Amniotic stem cell (primary cell): ENCODE measurements at regions not wholly inside any gene's neighbourhood (a gene's known extent, or its start where the extent isn't known, plus 50 kb on each side); places are given as distances from the start of the nearest gene placed in this dataset.

Experiments used
- DNase-seq: peaks from one replicate; lab custom pipeline; 2025; lab: John Stamatoyannopoulos, UW

DNA sequence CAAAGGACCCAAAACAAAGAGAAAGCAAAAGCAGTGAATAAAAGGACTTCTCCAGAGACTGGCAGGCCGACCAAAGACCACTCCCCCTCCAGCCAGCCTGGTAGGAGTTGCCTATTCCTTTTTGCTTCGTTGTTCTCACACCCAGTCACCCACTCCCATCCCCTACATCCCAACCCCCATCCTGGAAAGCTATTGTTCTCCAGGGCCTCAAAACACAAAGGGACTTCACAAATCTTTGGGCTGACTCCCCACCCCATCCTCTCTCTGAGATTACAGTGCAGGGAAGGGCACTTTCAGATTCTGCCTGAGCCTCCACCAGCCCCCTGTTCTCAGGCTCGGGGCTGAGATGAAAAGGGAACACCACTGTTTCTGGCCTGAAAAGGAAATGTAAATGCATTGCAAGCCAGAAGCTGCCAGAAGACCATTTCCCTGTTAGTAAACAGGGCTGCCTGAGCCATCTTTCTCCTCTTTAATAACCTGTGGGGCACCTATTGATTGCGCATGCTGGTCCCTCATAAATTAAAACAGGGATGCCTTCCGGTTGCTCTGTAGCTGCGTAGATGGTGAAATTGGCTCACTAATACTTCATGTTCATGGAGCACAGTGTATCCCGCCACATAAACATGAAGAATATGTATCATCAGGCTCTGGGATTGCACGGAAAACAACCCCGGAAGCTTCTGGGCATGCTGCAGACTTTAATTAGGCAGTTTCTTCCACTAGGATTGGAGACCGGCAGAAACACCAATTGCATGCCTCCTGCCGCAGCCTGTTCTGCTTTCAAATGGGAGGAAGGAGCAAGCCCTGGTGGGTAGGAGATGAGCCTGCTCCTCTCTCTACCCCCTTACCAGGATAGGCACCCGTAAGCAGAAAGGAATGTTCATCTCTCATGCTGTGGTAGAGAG, 130.3 kb upstream of the FUT8 start:
- peak; percentile 53 for DNase-seq

DNA sequence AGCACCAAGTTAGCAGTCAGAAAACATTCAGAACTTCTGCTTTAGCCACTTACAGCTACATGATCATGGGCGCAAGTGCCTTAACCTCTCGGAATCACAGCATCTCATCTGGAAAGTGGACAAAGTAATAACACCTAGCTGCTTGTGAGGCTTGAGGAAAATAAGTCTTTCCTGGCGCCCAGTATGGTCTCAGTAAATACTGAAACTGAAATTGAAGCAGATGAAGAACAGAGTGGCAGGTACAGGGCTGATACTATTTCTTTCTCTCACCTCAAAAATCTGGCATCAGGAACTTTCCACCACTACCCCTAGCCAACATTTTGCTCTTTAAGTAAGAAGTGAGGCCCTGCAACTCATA, 129.7 kb upstream of the FUT8 start:
- DNase-seq = no peak

DNA sequence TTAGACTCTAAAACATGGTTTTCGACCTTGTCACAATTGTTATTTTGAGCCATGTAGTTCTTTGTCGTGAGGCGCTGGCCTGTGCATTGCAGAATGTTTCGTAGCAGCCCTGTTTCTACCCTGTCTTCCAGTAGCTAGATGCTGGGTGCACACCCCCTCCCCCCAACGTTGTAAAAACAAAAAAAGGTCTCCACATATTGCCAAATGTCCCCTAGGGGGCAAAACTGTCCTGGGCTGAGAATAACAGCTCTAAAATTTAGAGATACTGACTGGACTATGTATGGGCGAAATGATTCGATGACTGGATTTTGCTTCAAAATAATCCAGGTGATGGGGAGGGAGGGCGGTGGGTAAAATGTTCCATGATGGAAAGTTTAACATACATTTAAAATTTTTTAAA, 126.1 kb upstream of the FUT8 start:
- no peak for DNase-seq

DNA sequence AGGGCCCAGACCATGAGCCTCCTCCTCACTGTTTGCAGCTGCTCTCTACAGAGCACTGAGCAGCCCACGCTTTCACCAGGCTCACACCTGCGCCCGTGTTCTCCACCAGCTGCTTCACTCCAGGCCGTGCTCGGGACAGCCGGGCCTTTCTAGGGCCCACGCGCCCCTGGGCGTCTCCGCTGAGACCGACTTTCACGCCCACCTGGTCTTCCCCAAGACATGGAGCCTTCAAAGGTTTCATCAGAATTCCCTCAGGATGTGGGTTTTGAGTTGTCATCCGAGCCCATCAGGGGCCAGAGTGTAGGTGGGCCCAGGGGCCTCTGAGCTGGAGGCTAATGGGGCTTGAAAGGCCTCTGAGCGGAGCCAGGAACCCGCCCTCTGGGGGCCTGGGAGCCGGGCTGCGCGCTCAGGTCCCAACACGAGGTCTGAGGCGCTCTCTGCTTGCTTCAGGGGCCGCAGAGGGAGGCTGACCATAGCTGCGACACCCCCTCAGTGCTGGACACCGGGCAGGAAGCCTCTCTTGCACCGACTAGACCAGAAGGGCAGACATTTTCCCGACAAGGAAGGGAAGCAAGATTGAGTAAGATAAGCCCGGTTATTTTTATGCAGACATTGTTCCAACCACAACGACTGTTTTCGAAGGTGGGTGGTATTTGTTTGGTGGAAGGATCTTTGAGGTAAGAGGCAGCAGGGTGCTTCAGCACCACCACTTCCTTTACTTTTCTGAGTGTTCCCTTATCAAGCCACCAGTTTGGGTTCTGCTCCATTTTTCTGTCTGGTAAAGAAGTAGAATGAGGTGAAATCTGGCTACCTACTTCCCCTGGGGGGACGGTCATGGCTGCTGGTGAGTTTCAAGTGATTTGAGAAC, 125.0 kb upstream of the FUT8 start:
- DNase-seq = no peak

DNA sequence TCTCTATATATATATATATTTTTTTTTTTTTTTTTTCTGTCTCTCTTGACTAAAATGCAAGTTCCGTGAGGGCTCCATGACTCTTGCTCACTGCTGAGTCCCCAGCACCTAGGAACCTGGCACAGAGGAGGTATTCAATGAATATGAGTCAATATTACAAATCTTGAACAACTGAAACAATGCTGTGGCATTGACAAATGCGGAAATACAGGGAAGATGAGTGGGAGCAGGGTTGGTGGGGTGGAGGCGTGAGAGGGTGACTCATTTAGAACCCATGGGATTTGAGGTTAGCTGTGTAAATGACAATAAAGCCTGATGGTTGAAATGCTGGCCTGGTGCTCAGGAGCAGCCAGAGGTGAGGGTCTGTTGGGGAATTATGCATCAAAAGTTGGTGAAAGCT, 121.7 kb upstream of the FUT8 start:
- peak; percentile 54 for DNase-seq

DNA sequence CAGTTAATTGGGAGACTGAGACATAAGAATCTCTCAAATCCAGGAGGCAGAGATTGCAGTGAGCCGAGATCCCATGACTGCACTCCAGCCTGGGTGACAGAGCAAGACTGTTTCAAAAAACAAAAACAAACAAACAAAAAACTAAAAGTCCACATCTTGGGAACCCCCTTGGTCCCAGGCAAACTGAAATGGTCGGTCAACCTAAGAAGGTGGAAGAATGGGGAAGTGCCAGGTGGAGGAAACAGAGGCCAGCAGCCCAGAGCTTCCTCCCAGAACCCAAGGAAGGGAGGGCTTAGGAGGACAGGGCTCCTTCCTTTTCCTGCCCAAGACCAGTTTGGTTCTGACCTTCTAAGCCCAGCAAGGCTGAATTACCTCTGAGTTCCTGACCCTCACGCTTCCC, 121.0 kb upstream of the FUT8 start:
- DNase-seq = no peak

DNA sequence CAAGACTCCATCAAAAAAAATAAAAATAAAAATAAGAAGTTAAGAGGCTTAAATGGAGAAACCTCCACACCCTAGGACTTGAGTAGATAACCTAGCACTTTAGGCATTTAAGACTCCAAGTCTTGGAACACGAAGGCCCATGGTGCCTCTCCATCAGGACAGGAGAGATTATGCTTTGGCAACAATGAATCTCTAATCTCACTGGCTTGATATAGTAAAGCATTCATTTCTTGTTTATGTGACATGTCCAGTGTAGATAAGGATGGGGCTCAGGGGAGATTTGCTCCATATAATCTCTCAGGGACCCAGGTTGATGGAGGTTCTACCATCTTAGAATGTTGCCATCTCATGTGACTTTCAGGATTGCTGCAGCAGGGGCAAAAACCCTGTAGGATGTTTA, 117.7 kb upstream of the FUT8 start:
- no peak for DNase-seq

DNA sequence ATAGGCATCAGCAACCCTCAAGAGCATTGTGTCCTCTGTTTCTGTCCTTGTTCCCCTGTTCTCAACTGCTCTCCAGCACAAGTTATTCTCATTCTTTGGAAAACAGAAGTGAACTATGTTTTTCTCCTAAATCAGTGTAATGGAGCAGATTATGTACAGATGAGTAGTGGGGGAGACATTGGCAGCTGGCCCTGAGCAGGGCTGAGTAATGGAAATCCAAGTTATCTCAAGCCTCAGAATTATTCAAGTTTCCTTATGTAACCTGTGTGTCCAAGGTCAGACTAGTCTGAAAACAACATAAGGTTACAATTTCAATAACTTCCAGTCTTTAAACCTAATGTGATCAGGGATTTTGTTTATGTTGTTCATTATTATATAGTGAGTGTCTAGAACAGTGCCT, 116.1 kb upstream of the FUT8 start:
- DNase-seq = no peak

DNA sequence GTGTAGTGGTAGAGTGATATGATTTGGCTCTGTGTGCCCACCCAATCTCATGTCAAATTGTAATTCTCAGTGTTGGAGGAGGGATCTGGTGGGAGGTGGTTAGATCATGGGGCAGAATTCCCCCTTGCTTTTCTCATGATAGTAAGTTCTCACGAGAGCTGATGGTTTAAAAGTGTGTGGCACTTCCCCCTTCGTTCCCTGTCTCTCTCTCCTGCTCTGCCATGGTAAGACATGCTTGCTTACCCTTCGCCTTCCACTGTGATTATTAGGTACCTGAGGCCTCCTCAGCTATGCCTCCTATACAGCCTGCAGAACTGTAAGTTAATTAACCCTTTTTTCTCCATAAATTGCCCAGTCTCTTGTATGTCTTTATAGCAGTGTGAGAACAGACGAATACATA, 115.7 kb upstream of the FUT8 start:
- DNase-seq = no peak

DNA sequence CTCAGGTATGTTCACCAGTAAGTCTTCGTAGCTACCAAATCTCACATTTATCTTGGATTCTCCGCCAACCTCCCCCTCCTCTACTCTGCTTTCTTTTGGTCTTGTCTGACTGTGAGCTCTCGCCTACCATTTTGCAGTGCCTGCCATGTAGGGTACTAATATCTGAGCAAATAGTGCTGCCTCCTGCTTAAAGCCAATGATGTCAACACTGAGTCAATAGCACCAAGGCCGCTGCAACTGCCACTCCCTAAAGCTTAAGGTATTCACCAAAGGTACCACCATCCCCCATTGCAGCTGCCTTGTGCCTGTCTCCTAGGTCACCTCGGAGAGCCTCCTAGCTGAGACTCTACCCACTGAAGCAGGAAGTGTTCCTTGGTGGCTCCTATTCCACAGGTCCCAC, 114.8 kb upstream of the FUT8 start:
- no peak for DNase-seq

DNA sequence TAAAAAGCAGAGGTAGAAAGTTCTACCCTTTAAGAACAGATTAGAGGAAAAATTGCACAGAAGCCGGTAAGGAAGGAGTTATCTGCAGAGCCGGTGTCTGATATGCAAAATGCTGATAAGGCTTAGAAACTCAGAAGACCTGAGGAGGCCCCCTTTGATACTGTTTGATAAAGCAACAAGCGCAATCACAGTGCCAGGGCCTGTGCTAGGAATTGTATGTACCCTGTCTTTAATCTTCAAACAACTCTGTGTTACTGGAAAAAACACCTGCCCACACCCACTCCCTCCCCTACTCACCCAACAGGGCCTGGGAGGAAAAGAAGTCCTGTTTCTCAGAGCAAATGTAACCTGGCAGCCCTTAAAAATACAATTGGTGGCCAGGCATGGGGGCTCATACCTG, 112.7 kb upstream of the FUT8 start:
- DNase-seq = no peak

DNA sequence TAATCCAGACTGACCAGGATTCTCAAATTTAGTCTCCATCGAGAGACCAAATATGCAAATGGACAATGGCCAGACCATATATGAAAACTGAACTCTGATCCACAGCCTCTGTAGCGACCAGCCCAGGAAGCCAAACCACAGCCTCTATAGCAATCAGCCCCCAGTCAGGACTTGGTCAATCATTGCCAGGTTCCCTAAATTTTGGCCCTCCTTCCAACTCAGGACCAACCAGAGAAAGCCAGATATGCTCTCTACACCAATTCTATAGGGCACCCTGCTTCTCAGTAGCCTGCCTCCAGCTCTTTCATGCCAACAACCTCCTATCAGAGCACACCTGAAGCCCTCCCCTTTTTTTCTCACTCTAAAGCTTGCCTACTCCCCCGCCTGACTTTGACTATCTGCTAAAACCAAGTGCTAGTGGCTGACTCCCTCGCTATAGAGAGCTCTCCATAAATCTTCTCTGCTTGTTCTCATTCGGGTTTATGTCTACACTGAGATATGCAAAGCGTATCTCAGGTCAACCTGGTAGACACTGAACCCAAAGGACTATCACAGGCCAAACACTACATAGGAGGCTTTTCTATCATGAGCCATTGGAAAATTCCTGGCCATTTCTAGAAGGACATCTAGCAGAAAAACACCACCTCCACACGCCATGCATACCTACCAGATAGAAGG, 110.5 kb upstream of the FUT8 start:
- no peak for DNase-seq

DNA sequence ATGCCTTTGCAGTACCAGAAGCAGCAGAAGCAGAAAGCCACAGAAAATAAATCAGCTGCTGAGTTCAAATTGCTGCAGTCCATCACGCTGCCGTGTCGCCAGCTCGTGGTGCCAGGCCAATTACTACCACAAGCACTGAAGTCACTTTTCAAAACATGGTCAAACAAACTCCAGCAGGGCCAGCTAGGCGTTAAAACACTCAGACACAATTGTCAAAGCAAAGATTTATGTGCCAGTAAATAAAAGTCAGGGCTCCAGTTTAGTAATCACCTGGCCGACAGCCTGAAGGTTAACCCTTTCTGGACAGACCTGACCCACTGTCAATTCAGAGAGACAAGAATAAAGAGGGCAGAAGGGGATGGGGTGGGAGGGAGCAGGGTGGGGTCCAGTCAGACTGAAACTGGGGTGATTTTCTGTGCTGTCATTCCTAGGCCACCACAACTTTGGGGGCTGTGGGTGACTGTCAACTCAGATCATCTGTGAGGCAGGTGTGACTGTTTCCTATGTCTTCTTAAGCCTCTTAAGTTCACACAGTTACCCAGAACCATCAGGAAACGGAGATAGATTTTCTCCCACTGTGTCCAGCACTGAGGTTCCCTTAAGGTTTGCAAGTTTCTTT, 109.8 kb upstream of the FUT8 start:
- DNase-seq = no peak

DNA sequence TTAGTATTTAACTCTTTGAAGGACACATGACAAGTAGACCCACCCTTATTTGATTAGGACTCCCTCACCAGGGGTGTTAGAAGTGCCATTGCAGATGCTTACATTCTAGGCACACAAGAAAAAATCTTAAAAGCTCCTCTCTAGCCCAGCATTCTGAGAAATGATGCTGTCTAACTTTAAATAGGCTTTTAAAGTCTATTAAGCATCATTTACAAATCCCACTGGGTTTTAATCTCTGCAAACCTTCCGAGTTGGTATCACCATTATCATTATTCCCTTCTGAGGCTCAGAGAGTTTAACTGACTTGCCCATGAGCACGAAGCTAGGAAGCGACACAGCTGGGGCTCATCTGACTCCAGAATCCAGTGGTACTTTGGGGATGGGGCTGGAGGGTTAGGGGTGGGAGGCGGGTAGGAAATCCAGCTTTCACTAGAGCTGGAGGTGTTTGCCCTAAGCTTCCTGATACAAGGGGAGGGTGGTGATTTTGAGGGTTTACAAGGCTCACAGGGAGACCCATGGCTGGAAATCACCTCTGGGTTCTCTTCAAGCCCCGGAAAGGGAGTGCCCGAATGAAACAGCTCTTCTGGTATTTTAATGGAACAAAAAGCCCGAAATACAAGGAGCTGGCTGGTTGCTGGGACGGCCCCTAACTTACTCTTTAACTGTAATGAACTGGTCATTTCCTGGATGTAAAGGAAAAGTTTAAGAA, 109.2 kb upstream of the FUT8 start:
- DNase-seq = no peak

DNA sequence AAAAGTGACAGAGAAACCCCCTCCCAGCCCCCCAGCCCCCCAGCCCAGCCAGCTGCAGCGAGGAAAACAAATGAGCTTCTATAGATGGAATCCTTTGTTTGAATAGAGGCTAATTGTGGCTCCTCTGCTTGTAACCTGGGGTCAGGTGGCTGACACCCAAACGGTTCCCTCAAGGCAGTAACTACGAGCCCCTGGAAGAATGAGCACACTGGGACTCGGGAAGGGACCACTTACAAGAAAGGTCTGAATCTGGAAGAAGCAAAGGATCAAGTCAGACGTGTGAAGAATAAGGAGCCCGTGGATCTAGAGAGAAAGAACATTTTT, 108.7 kb upstream of the FUT8 start:
- DNase-seq = no peak

DNA sequence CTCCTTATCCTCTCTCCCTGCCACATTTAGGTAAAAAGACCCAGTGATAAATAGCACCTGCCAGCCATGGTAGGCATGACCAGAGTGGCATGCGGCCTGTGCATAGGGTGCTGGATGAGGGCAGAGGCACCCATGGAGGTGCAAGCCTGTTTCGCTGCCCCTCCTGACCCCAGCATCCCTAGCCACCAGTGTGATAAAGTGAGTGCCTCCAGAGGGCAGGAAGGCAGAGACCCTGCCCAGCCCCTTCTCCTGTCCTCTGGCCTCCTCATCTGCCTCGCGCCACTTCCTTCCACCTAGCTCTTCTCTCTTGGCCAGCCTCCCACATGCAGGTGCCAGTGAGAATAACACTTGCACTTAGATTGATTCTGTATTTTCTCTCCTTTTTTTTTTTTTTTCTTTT, 108.3 kb upstream of the FUT8 start:
- DNase-seq = no peak

DNA sequence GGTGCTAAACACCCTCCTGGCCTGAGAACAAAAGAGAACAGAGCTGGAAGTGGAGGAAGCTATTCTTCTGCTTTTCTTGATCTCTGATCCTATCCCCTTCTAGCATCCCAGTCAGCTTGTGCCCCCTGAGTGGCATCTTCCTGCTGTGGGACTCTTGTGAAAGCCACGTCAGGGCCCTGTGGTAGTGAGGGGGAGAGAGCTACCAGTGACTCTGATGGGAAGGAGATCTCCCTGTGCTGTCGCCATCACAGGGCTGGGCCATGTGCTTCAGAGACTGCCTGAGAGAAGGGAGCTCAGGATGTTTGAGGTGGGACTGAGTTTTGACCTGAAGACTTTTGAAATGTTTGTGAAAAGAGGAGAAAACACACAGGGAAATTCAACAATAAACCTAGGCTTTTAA, 107.6 kb upstream of the FUT8 start:
- no peak for DNase-seq

DNA sequence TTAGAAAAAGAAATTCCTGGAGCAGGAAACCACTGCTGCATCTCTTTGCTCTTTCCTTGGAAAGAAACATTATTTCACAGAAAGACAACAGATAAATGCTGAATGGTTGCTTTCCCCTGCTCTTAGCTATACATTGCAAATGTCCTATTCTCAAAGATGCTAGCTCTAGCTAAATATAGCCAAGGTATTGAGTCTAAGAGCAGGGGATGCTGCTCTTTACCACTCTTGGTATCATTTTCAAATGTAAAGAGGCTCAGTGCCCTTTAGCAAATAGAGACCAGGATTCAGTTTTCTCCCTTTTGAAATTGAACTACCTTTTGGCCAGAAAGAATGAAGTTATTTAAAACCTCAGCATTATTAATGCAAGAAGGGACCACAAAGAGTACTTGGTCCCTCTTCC, 104.0 kb upstream of the FUT8 start:
- no peak for DNase-seq

DNA sequence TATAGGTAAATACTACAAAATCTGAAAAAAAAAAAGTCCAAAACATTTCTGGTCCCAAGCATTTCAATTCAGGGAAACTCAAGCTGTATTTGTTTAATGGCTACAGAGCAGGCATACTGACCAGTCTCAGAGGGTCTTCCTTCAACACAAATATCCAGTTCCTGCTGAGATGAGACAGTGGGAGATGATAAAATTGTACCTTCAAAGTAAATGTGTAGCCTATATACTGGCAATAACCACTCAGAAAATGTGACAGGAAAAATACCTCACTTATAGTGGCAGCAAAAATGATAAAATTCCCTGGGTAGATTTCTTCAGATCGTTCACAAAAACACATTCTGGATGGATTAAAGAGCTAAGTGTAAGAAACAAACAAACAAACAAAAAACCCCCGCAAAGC, 102.0 kb upstream of the FUT8 start:
- DNase-seq = no peak

DNA sequence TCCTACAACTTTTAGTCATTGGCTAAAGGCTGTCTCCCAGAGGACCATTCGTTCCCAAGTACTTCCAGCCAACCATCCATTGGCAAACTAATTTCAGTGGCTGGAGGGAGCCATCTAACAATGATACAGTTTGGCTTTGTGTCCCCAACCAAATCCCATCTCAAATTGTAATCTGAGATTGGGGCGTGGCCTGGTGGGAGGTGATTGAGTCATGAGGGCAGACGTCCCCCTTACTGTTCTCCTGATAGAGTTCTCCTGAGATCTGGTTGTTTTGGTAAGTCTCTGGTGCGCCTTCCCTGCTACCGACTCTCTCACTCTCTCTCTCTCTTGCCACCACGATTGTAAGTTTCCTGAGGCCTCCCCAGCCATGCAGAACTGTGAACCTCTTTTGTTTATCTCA, 99.7 kb upstream of the FUT8 start:
- no peak for DNase-seq

DNA sequence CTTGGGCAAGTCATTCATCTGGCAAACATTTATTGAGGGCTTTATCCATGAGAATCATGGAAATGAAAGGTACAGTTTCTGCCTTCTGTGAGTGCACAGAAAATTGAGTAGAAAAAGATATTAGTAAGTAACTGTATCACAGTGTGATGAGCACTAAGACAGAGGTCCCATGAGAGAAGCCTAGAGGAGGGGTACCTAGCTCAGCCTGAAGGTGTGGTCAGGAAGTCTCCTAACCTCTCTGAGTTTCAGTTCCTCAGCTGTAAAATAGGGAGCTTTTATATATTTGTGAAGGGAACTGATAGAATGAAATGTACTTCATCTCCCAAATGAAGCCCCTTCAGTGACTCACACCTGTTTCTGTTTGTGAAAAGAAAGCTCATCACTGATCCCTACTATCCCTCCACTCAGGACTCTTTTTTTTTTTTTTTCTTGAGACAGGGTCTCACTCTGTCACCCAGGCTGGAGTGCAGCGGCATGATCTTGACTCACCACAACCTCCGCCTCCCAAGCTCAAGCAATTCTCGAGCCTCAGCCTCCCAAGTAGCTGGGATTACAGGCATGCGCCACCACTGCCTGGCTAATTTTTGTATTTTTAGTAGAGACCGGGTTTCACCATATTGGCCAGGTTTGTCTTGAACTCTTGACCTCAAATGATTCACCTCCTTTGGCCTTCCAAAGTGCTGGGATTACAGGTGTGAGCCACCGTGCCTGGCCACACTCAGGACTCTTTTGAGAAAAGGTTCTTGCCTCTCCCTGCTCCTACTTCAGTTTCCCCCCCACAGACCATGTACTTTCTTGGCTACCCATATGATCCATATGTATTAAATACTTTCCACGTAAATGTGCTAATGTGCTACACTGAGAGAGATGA, 93.7 kb upstream of the FUT8 start:
- DNase-seq = no peak
